A673 (cell line): ENCODE measurements at regions not wholly inside any gene's neighbourhood (a gene's known extent, or its start where the extent isn't known, plus 50 kb on each side); places are given as distances from the start of the nearest gene placed in this dataset.
"Not testable (repeated sequence)": the region's sequence is repeated elsewhere in the genome, so short reads cannot be mapped to it uniquely, and the experiment has no call there.

Experiments
- BruUV-seq: library from RNA; stranded (reverse); fragments of 400-500 nt; replicated peaks from 2 replicates; lab custom pipeline; 2021; lab: Mats Ljungman, UMichigan
- CTCF ChIA-PET: fragments of 300-600 bp; sonication (Branson Sonifier 250); formaldehyde crosslinking; loops from one replicate; lab custom pipeline; 2022; ENCODE audit warnings: antibody characterized with exemption; lab: Charles Lee
- POLR2A ChIA-PET: fragments of 300-600 bp; sonication (Branson Sonifier 250); formaldehyde crosslinking; loops from one replicate; lab custom pipeline; 2022; ENCODE audit warnings: antibody characterized with exemption; ENCODE audit not compliant: low non-redundant PET; lab: Charles Lee
- DNase-seq: peaks from one replicate; pipeline ENCODE4 v3.0.0-alpha.2; 2015; ENCODE audit warnings: low spot score
- H3K27ac ChIP-seq: fragments of 200-600 bp; sonication (generic); 2 replicates; pipeline ENCODE4 v1.5.1; 2016; ENCODE audit warnings: mixed run types, low read depth, mild to moderate bottlenecking, mixed read lengths, antibody characterized with exemption, low read length; ENCODE audit not compliant: poor library complexity, severe bottlenecking
- H3K27me3 ChIP-seq: fragments of 200-600 bp; sonication (generic); replicated peaks from 2 replicates; pipeline ENCODE4 v1.6.1; 2017; ENCODE audit warnings: mixed run types, low read depth, mild to moderate bottlenecking, mixed read lengths, antibody characterized with exemption, low read length; ENCODE audit not compliant: insufficient read depth, poor library complexity
- H3K36me3 ChIP-seq: fragments of 200-600 bp; sonication (generic); 2 replicates; pipeline ENCODE4 v1.6.1; 2016; ENCODE audit warnings: mixed run types, mild to moderate bottlenecking, mixed read lengths, antibody characterized with exemption, low read length; ENCODE audit not compliant: insufficient read depth, poor library complexity, severe bottlenecking
- H3K4me1 ChIP-seq: fragments of 200-600 bp; sonication (generic); 2 replicates; pipeline ENCODE4 v1.6.1; 2017; ENCODE audit warnings: mixed run types, mild to moderate bottlenecking, mixed read lengths, antibody characterized with exemption, low read length; ENCODE audit not compliant: insufficient read depth, poor library complexity, severe bottlenecking
- H3K4me3 ChIP-seq: fragments of 200-600 bp; sonication (generic); 2 replicates; pipeline ENCODE4 v1.5.1; 2016; ENCODE audit warnings: low read depth, mixed run types, mild to moderate bottlenecking, mixed read lengths, low read length; ENCODE audit not compliant: poor library complexity, severe bottlenecking
- H3K9me3 ChIP-seq: fragments of 200-600 bp; sonication (generic); 2 replicates; pipeline ENCODE4 v1.6.1; 2016; ENCODE audit warnings: mixed run types, low read depth, mild to moderate bottlenecking, mixed read lengths, antibody characterized with exemption, low read length; ENCODE audit not compliant: poor library complexity, severe bottlenecking
- EZH2 ChIP-seq: fragments of 200-600 bp; sonication (generic); IDR thresholded peaks from 2 replicates; pipeline ENCODE4 v1.6.1; 2017; ENCODE audit warnings: borderline replicate concordance, low read depth, mild to moderate bottlenecking, mixed read lengths, antibody characterized with exemption, low read length; ENCODE audit not compliant: poor library complexity, severe bottlenecking
- intact Hi-C: fragments of 100-400 bp; cut with micrococcal nuclease; formaldehyde crosslinking; loops from one replicate; pipeline ENCODE4 v1.10.0; 2022; ENCODE audit not compliant: unreplicated experiment
- TF ChIP-seq, protein P1 (sequence below): fragments of 300-800, 200-600 bp; sonication (generic); conservative IDR thresholded peaks from 2 replicates; pipeline ENCODE4 v1.5.1; 2017; ENCODE audit warnings: low read depth, mild to moderate bottlenecking, antibody characterized with exemption, low read length, moderate library complexity, mixed read lengths

DNA sequence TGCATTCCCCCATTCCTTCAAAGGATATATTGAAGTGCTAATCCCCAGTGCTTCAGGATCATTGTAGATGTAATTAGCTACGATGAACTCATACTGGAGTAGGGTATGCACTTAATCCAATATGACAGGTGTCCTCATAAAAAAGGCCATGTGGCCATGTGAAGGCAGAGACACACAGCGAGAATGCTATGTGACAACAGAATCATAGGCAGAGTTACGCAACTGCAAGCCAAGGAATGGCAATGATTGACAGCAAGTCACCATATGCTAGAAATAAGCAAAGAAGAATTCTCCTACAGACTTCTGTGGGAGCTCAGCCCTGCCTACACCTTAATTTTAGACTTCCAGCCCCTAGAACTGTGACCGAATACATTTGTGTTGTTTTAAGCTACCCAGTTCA lies 875.6 kb upstream of the ROBO1 start:
- BruUV-seq = no TSS peak
- no peak for TF ChIP-seq EZH2
- TF ChIP-seq, protein P1, sequence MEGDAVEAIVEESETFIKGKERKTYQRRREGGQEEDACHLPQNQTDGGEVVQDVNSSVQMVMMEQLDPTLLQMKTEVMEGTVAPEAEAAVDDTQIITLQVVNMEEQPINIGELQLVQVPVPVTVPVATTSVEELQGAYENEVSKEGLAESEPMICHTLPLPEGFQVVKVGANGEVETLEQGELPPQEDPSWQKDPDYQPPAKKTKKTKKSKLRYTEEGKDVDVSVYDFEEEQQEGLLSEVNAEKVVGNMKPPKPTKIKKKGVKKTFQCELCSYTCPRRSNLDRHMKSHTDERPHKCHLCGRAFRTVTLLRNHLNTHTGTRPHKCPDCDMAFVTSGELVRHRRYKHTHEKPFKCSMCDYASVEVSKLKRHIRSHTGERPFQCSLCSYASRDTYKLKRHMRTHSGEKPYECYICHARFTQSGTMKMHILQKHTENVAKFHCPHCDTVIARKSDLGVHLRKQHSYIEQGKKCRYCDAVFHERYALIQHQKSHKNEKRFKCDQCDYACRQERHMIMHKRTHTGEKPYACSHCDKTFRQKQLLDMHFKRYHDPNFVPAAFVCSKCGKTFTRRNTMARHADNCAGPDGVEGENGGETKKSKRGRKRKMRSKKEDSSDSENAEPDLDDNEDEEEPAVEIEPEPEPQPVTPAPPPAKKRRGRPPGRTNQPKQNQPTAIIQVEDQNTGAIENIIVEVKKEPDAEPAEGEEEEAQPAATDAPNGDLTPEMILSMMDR = no peak

GRCh38 chr3:80618295-80619256 lies 850.8 kb upstream of the ROBO1 start:
- BruUV-seq = no TSS peak
- H3K27ac ChIP-seq = no peak overlapping the region
- ChIA-PET CTCF (no interaction called here), POLR2A (no interaction called here)
- no peak overlapping the region for H3K4me3 ChIP-seq
- intact Hi-C loops = no loop called here
- no peaks in the 10 kb centered on the region for H3K36me3 ChIP-seq
- no peak for DNase-seq
- H3K9me3 ChIP-seq = no peaks in the 10 kb centered on the region
- H3K27me3 ChIP-seq = no peaks in the 10 kb centered on the region
- H3K4me1 ChIP-seq = no peaks in the 10 kb centered on the region
- TF ChIP-seq, protein P1 = no peak
- no peak for TF ChIP-seq EZH2

More for the DNA sequence above, 875.6 kb upstream of the ROBO1 start:
- CTCF ChIA-PET = no interaction called here
- no peak overlapping the region for H3K4me3 ChIP-seq
- DNase-seq = no peak
- intact Hi-C loops = no loop called here
- no peaks in the 10 kb centered on the region for H3K36me3 ChIP-seq
- POLR2A ChIA-PET = no interaction called here
- no peak overlapping the region for H3K27ac ChIP-seq
- H3K27me3 ChIP-seq = no peaks in the 10 kb centered on the region
- H3K9me3 ChIP-seq = no peaks in the 10 kb centered on the region
- no peaks in the 10 kb centered on the region for H3K4me1 ChIP-seq

DNA sequence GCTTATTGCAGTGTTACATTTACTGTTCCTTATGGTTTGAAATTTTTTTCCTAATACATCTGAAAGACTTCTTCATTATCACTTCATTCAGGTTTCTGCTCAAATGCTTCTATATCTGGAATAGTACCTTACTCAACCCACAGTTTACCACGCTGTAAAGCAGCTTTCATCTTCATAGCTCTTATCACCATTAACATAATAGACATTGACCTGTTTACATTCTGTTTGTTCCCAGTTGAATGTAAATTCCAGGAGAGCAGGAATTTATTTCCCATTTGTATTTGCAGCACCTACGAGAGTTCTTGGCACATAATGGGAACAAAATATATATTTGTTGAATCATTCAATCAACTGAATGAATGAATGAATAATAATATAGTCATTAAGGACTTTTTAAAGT lies 844.6 kb upstream of the ROBO1 start:
- DNase-seq = no peak
- H3K4me1 ChIP-seq = no peaks in the 10 kb centered on the region
- POLR2A ChIA-PET = no interaction called here
- no peak overlapping the region for H3K27ac ChIP-seq
- CTCF ChIA-PET = no interaction called here
- H3K27me3 ChIP-seq = no peaks in the 10 kb centered on the region
- intact Hi-C loops = no loop called here
- no TSS peak for BruUV-seq
- no peak overlapping the region for H3K4me3 ChIP-seq
- H3K36me3 ChIP-seq = no peaks in the 10 kb centered on the region
- H3K9me3 ChIP-seq = no peaks in the 10 kb centered on the region
- TF ChIP-seq, protein P1 = no peak
- no peak for TF ChIP-seq EZH2

DNA sequence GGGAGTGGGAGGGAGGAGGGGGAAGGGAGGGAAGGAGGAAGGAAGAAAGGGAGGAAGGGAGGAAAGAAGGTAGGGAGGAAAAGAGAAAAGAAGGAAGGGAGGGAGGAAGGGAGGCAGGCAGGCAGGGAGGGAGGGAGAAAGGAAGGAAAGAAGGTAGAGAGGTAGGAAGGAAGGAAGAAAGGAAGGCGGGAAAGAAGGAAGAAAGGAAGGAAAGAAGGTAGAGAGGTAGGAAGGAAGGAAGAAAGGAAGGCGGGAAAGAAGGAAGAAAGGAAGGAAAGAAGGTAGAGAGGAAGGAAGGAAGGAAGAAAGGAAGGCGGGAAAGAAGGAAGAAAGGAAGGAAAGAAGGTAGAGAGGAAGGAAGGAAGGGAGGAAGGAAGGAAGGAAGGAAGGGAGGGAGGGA lies 840.3 kb upstream of the ROBO1 start:
- BruUV-seq, H3K4me3 ChIP-seq, H3K27ac ChIP-seq, H3K4me1 ChIP-seq, POLR2A ChIA-PET, DNase-seq, H3K9me3 ChIP-seq, H3K27me3 ChIP-seq, CTCF ChIA-PET, H3K36me3 ChIP-seq: not testable (repeated sequence)
- intact Hi-C loops = loop anchor here (5.0 kb wide), 1 partner anchor 69 kb away; no protein-coding TSS in a partner anchor
